GM08714 (cell line): ENCODE measurements at regions not wholly inside any gene's neighbourhood (a gene's known extent, or its start where the extent isn't known, plus 50 kb on each side); places are given as distances from the start of the nearest gene placed in this dataset.
"Not testable (repeated sequence)": the region's sequence is repeated elsewhere in the genome, so short reads cannot be mapped to it uniquely, and the experiment has no call there.

Experiments
- H3K4me3 ChIP-seq: fragments of 200-500 bp; sonication (Bioruptor generic); 2 replicates; pipeline ENCODE4 v1.5.1; 2014; ENCODE audit warnings: mild to moderate bottlenecking, low read length, inconsistent platforms
- ZNF274 ChIP-seq: IDR thresholded peaks from 2 replicates; pipeline ENCODE4 v1.6.1; 2012; ENCODE audit warnings: mild to moderate bottlenecking, low read depth, low read length

GRCh38 chr19:32041681-32042292, 303.6 kb upstream of the ZNF507 start:
- H3K4me3 ChIP-seq, result peak overlapping the region; percentile 17; the same call in 1 of the 2 replicates
- no peak for TF ChIP-seq ZNF274

- no peak for TF ChIP-seq ZNF274
- no peak overlapping the region for H3K4me3 ChIP-seq
Measured at GRCh38 chr19:32047788-32048187, 297.6 kb upstream of the ZNF507 start.

DNA sequence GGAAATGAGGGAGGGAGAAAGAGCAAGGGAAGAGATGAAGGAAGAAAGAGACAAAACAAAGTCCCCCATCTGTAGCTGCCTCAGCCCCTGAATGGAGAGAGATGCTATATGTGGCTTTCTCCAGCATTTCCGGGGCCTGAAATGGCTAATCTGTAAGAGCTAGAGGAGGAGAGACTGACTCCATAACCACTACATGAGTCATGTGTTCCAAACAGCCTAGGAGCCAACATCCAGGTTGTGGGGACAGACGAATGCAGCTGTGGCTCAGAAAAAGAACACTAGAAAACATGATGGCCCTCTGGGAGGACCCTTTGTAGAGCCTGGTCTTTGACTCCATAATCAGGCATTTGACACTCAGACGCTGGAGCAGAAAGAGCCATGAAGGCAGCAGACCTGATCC, 292.0 kb upstream of the ZNF507 start:
- no peak overlapping the region for H3K4me3 ChIP-seq
- no peak for TF ChIP-seq ZNF274

DNA sequence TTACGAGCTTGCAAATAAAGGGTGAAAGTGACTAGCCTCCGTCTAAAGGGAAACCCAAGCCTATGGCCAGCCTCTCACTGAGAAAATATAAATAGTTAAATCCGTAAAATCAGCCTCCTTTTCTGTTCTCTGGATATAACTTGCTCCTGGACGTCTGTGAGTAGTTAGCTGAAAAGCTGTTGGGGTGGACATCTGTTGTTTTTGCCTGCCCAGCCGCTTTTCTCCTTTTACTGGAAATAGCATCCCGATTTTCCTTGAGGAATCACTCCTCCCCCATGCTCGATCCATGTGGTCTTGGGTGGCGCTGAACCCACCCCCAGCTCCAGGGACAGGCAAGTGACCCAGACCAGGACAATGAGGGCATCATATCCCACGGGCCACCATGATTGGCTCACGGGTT, 291.5 kb upstream of the ZNF507 start:
- no peak overlapping the region for H3K4me3 ChIP-seq
- no peak for TF ChIP-seq ZNF274

GRCh38 chr19:32058131-32058530, 287.3 kb upstream of the ZNF507 start:
- no peak overlapping the region for H3K4me3 ChIP-seq
- TF ChIP-seq ZNF274, result no peak

GRCh38 chr19:32061315-32061714, 284.1 kb upstream of the ZNF507 start:
- no peak for TF ChIP-seq ZNF274

DNA sequence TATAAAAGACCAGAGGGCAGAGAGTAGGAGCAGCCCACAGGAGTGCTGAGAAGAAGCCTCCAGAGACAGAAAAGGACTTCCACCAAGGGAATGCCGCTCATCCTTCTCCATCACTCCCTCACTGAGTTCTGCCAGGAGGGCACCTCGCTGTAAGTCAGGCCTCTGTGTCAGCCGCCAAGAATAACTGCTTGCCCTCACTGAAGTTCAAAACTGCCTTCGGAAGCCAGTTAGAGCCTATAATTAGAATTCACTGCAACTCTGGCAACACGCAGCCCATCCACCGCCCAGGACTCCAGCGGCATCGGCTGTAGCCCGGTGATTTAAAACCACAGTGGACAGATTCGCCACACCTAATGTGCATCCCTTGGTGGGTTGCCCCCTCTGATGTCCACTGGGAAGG, 281.8 kb upstream of the ZNF507 start:
- H3K4me3 ChIP-seq, result no peak overlapping the region
- TF ChIP-seq ZNF274, result no peak

More at GRCh38 chr19:32061315-32061714, 284.1 kb upstream of the ZNF507 start:
- H3K4me3 ChIP-seq, result no peak overlapping the region

GRCh38 chr19:32066056-32066455, 279.4 kb upstream of the ZNF507 start:
- no peak for TF ChIP-seq ZNF274
- H3K4me3 ChIP-seq, result no peak overlapping the region

DNA sequence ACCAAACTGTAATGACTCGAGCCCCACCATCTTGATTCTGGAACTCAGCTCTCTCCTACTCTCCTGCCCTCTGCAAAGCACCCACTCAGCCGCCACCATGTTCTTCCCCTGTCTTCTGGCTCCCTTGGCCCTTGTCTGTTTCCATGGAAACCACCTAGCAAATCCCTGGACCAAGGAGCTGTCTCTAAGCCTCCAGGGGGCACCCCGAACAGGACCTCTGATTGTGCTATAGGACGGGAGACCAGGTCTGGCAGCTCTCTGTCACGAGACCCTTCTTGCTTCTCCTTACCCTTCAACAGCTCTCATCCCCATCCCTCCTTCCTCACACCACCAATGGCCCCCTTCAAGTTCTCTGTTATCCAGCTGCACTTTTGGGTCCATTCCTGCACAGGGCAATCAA, 277.7 kb upstream of the ZNF507 start:
- TF ChIP-seq ZNF274, result no peak

DNA sequence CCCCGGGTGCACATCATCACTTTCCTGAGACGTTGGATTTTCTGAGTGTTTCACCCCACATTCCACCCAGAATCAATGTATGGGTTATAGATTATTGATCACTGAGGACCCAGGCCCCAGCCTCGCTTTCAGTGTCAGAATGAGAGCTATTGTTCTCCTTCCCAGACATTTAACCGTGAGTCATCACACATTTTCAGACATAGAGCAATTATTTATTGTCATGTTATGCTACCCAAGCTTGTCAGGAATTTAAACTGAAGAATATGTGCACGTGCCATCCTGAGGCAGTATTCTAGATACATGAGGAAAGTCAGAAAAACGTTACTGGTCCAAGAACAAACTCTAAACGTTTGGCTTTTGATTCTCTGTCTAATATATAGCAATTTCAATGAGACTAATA, 276.6 kb upstream of the ZNF507 start:
- H3K4me3 ChIP-seq, result no peak overlapping the region
- no peak for TF ChIP-seq ZNF274

More for the DNA sequence above, 277.7 kb upstream of the ZNF507 start:
- H3K4me3 ChIP-seq, result no peak overlapping the region

DNA sequence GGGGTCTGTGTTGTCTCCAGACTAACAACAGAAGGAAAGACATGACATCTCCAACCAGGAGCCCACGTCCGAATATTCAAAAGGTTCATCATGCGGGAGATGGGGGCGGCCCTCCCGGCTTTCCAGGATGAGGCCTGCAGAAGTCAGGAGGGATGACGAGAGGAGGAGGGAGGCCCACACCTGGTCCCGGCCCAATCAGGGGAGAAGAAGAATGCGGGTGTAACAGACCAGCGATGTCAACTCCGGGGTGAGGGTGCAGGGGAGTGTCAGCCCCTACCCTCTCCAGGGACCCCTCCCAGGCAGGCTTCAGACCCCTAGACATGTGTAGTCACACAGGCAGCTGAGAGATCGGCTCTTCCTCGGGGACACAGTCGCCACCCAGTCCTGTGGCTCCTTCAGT, 275.3 kb upstream of the ZNF507 start:
- no peak for TF ChIP-seq ZNF274
- no peak overlapping the region for H3K4me3 ChIP-seq

DNA sequence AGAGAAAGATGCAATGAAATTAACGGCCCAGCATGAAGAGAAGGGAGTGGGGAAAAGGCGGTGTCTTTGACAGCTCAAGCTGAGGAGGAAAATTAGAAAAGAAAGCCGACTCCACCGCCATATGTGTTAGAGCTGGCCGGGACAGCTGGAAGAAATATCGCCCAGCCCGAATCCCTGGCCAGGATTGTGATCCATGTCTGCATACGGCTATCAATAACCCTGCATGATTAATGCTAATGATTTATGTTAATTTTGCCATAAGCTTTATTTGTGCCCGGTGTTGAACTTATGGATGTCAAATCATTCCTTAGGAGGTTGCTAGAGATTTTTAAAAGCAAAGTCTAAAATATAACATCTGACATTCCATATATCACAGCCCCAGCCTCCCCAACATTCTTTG, 263.4 kb upstream of the ZNF507 start:
- H3K4me3 ChIP-seq, result no peak overlapping the region
- TF ChIP-seq ZNF274, result no peak

DNA sequence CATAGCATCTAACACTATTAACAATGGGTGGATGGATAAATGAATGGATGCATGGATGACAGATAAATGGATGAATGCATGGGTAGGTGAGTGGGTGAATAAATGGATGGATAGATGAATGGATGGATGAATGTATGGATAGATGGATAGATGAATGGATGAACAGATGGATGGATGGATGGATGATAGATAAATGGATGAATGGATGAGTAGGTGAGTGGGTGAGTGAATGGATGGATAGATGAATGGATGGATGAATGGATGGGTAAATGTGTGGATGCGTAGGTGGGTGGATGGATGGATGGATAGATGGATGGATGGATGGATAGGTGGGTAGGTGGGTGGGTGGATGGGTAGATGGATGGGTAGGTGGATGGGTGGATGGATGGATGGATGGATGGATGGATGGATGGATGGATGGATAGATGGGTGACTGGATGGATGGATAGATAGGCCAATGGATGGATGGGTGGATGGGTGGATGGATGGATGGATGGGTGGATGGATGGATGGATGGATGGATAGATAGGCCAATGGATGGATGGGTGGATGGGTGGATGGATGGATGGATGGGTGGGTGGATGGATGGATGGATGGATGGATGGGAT, 260.6 kb upstream of the ZNF507 start:
- not testable (repeated sequence) for H3K4me3 ChIP-seq

- H3K4me3 ChIP-seq, result no peak overlapping the region
- no peak for TF ChIP-seq ZNF274
Measured at GRCh38 chr19:32091241-32091640, 254.2 kb upstream of the ZNF507 start.

DNA sequence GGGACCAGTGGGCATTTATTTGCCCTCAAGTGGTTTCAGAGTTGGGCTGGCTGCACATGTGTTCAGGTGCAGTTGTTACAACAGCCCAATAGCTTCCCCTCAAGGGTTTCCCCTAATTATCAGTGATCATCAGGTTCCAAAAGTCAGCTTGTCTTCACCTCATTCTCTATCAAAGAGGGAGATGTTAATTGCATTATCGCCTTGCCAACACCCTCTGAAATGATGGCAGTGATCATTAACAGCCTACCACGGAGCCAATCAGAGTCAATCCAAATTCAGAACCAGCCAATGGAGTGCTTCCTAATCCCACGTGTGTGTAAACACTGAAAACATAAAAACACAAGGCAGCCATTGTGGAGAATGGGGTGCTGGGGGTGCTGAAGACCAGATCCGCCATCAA, 248.4 kb upstream of the ZNF507 start:
- no peak overlapping the region for H3K4me3 ChIP-seq
- TF ChIP-seq ZNF274, result no peak

DNA sequence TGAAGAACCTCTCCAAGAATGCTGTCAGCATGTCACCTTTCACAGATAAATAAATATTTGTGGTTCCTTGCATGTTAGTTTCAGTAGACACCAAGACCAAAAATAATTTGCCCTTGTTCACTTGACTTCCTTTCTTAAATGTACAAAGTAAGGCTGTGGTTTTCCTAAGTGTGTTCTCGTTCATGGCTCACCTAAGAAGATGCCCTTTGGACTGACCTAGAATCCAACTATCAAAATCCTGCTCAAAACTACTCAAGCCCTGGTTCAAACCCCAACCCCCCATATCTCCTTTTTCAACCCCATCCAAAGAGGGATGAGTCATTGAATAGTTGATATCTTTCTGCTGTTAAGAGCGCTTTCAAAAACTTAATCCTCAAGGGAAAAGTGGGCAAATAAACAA, 247.8 kb upstream of the ZNF507 start:
- H3K4me3 ChIP-seq, result no peak overlapping the region
- TF ChIP-seq ZNF274, result no peak
